WTC11 (cell line): ENCODE measurements at regions not wholly inside any gene's neighbourhood (a gene's known extent, or its start where the extent isn't known, plus 50 kb on each side); places are given as distances from the start of the nearest gene placed in this dataset.

Source experiments
- ATAC-seq: fragments of 200-7000 bp; cut with Tn5 transposase; 2 replicates; pipeline ENCODE4 v1.10.0; 2021; ENCODE audit warnings: mild to moderate bottlenecking, moderate library complexity
- CTCF ChIA-PET: fragments of 300-600 bp; sonication (Branson Sonifier 250); formaldehyde crosslinking; loops from one replicate; lab custom pipeline; 2021; ENCODE audit warnings: antibody characterized with exemption; lab: Charles Lee
- POLR2A ChIA-PET: fragments of 350-600 bp; sonication (Branson Sonifier 250); formaldehyde crosslinking; loops from one replicate; lab custom pipeline; 2021; ENCODE audit warnings: antibody characterized with exemption; lab: Charles Lee
- DNase-seq: peaks from one replicate; pipeline ENCODE4 v3.0.0; 2021; ENCODE audit warnings: low spot score
- H3K27ac Mint-ChIP-seq: 2 replicates; pipeline ENCODE4 v1.8.0; 2021; ENCODE audit warnings: mixed read lengths
- H3K27me3 Mint-ChIP-seq: 2 replicates; pipeline ENCODE4 v1.8.0; 2021; ENCODE audit warnings: low read depth, mild to moderate bottlenecking, moderate library complexity, mixed read lengths
- H3K36me3 Mint-ChIP-seq: 2 replicates; pipeline ENCODE4 v1.8.0; 2021; ENCODE audit warnings: mixed read lengths
- H3K4me1 Mint-ChIP-seq: 2 replicates; pipeline ENCODE4 v1.8.0; 2022; ENCODE audit warnings: mixed read lengths
- H3K4me3 Mint-ChIP-seq: 2 replicates; pipeline ENCODE4 v1.8.0; 2021; ENCODE audit warnings: mild to moderate bottlenecking, moderate library complexity, mixed read lengths
- H3K9me3 Mint-ChIP-seq: 2 replicates; pipeline ENCODE4 v1.8.0; 2021; ENCODE audit warnings: mixed read lengths
- FOXJ3 ChIP-seq: sonication (generic); formaldehyde crosslinking; IDR thresholded peaks from 2 replicates; pipeline ENCODE4 v1.9.0; 2021; ENCODE audit warnings: missing genetic modification reagents, mild to moderate bottlenecking, borderline replicate concordance
- FOXK1 ChIP-seq: sonication (generic); formaldehyde crosslinking; IDR thresholded peaks from 2 replicates; pipeline ENCODE4 v1.8.0; 2022; ENCODE audit warnings: mild to moderate bottlenecking, moderate library complexity, missing genetic modification reagents
- KAT7 ChIP-seq: sonication (generic); formaldehyde crosslinking; IDR thresholded peaks from 2 replicates; pipeline ENCODE4 v1.8.1; 2023; ENCODE audit warnings: missing genetic modification reagents, mild to moderate bottlenecking, borderline replicate concordance
- NR2C2 ChIP-seq: sonication (generic); formaldehyde crosslinking; IDR thresholded peaks from 2 replicates; pipeline ENCODE4 v1.8.0; 2022; ENCODE audit warnings: mild to moderate bottlenecking, missing genetic modification reagents
- NR3C1 ChIP-seq: sonication (generic); formaldehyde crosslinking; conservative IDR thresholded peaks from 2 replicates; pipeline ENCODE4 v1.8.1; 2023; ENCODE audit warnings: low read depth, mild to moderate bottlenecking, missing genetic modification reagents
- OVOL2 ChIP-seq: fragments of 250-450 bp; sonication (Bioruptor Pico); IDR thresholded peaks from 2 replicates; pipeline ENCODE4 v1.9.0; 2021; ENCODE audit warnings: mild to moderate bottlenecking, borderline replicate concordance
- TCF7 ChIP-seq: sonication (generic); formaldehyde crosslinking; IDR thresholded peaks from 2 replicates; pipeline ENCODE4 v1.8.0; 2022; ENCODE audit warnings: mild to moderate bottlenecking, low read depth, missing genetic modification reagents, moderate library complexity
- TEAD4 ChIP-seq: sonication (generic); formaldehyde crosslinking; IDR thresholded peaks from 2 replicates; pipeline ENCODE4 v1.8.0; 2022; ENCODE audit warnings: mild to moderate bottlenecking, missing genetic modification reagents
- TP53 ChIP-seq: sonication (generic); formaldehyde crosslinking; IDR thresholded peaks from 2 replicates; pipeline ENCODE4 v1.8.1; 2023; ENCODE audit warnings: mild to moderate bottlenecking, missing genetic modification reagents
- ZBTB21 ChIP-seq: sonication (generic); formaldehyde crosslinking; IDR thresholded peaks from 2 replicates; pipeline ENCODE4 v1.8.1; 2023; ENCODE audit warnings: mild to moderate bottlenecking, missing genetic modification reagents, borderline replicate concordance
- ZNF317 ChIP-seq: sonication (generic); formaldehyde crosslinking; IDR thresholded peaks from 2 replicates; pipeline ENCODE4 v1.8.1; 2023; ENCODE audit warnings: low read depth, mild to moderate bottlenecking, moderate library complexity, missing genetic modification reagents, borderline replicate concordance
- ZNF423 ChIP-seq: fragments of 250-450 bp; sonication (Bioruptor Pico); IDR thresholded peaks from 2 replicates; pipeline ENCODE4 v2.1.2; 2022; ENCODE audit warnings: mild to moderate bottlenecking, moderate library complexity
- TF ChIP-seq, protein P1 (sequence below): sonication (generic); formaldehyde crosslinking; IDR thresholded peaks from 2 replicates; pipeline ENCODE4 v1.8.1; 2022; ENCODE audit warnings: mild to moderate bottlenecking, missing genetic modification reagents, moderate library complexity, borderline replicate concordance
- TF ChIP-seq, protein P2 (sequence below): sonication (generic); formaldehyde crosslinking; IDR thresholded peaks from 2 replicates; pipeline ENCODE4 v1.8.1; 2023; ENCODE audit warnings: mild to moderate bottlenecking, missing genetic modification reagents
- TF ChIP-seq, protein P3 (sequence below): sonication (generic); formaldehyde crosslinking; IDR thresholded peaks from 2 replicates; pipeline ENCODE4 v1.8.1; 2023; ENCODE audit warnings: mild to moderate bottlenecking, missing genetic modification reagents, moderate library complexity
- TF ChIP-seq, protein P4 (sequence below): fragments of 250-450 bp; sonication (Bioruptor Pico); IDR thresholded peaks from 2 replicates; pipeline ENCODE4 v1.9.0; 2021; ENCODE audit warnings: mild to moderate bottlenecking, borderline replicate concordance
- TF ChIP-seq, protein P5 (sequence below): sonication (generic); formaldehyde crosslinking; IDR thresholded peaks from 2 replicates; pipeline ENCODE4 v1.8.0; 2022; ENCODE audit warnings: mild to moderate bottlenecking, missing genetic modification reagents
- TF ChIP-seq, protein P6 (sequence below): fragments of 250-450 bp; sonication (Bioruptor Pico); IDR thresholded peaks from 2 replicates; pipeline ENCODE4 v1.9.0; 2021; ENCODE audit warnings: moderate library complexity, mild to moderate bottlenecking, inconsistent platforms, borderline replicate concordance

DNA sequence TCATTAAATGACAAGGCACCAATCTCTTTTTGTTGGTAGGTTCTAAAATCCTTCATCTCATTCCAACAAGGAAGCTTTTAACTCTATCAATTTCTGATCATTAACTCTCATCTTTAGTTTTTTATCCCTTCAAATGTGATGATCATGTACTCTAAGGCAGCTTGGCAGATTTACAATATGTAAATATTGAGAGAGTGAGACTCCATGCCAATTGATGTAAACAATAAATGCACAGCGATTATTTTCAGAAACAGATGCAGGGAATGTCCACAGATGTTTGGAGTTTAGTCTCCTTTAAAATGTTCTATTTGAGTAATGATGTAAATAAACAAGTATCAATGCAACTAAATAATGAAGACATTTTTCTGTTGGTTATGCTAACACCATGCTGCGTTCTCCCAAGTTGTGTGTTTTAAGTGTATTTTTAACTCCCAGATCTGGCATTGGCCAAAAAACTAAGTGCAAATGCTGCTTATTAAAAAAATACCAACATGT, 213.8 kb downstream of the AHR start:
- ChIA-PET CTCF (no interaction called here), POLR2A (no interaction called here)
- Mint-ChIP-seq H3K4me1 (no peaks in the 10 kb centered on the region), H3K9me3 (no peaks in the 10 kb centered on the region), H3K27me3 (no peaks in the 10 kb centered on the region), H3K4me3 (no peak overlapping the region), H3K27ac (no peak overlapping the region), H3K36me3 (no peaks in the 10 kb centered on the region)
- TF ChIP-seq, protein P1, sequence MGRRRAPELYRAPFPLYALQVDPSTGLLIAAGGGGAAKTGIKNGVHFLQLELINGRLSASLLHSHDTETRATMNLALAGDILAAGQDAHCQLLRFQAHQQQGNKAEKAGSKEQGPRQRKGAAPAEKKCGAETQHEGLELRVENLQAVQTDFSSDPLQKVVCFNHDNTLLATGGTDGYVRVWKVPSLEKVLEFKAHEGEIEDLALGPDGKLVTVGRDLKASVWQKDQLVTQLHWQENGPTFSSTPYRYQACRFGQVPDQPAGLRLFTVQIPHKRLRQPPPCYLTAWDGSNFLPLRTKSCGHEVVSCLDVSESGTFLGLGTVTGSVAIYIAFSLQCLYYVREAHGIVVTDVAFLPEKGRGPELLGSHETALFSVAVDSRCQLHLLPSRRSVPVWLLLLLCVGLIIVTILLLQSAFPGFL (CRISPR knock-in tag): no peak
- TF ChIP-seq, protein P2, sequence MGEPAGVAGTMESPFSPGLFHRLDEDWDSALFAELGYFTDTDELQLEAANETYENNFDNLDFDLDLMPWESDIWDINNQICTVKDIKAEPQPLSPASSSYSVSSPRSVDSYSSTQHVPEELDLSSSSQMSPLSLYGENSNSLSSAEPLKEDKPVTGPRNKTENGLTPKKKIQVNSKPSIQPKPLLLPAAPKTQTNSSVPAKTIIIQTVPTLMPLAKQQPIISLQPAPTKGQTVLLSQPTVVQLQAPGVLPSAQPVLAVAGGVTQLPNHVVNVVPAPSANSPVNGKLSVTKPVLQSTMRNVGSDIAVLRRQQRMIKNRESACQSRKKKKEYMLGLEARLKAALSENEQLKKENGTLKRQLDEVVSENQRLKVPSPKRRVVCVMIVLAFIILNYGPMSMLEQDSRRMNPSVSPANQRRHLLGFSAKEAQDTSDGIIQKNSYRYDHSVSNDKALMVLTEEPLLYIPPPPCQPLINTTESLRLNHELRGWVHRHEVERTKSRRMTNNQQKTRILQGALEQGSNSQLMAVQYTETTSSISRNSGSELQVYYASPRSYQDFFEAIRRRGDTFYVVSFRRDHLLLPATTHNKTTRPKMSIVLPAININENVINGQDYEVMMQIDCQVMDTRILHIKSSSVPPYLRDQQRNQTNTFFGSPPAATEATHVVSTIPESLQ (CRISPR knock-in tag): no peak
- no peak for TF ChIP-seq ZBTB21
- TF ChIP-seq TP53 (CRISPR knock-in tag): no peak
- no peak for TF ChIP-seq TEAD4
- TF ChIP-seq NR2C2 (CRISPR knock-in tag): no peak
- TF ChIP-seq, protein P3, sequence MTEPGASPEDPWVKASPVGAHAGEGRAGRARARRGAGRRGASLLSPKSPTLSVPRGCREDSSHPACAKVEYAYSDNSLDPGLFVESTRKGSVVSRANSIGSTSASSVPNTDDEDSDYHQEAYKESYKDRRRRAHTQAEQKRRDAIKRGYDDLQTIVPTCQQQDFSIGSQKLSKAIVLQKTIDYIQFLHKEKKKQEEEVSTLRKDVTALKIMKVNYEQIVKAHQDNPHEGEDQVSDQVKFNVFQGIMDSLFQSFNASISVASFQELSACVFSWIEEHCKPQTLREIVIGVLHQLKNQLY (CRISPR knock-in tag): no peak
- no peak for TF ChIP-seq KAT7
- no peak for TF ChIP-seq FOXJ3 (CRISPR knock-in tag)
- TF ChIP-seq NR3C1: no peak
- no peak for TF ChIP-seq OVOL2
- TF ChIP-seq, protein P4, sequence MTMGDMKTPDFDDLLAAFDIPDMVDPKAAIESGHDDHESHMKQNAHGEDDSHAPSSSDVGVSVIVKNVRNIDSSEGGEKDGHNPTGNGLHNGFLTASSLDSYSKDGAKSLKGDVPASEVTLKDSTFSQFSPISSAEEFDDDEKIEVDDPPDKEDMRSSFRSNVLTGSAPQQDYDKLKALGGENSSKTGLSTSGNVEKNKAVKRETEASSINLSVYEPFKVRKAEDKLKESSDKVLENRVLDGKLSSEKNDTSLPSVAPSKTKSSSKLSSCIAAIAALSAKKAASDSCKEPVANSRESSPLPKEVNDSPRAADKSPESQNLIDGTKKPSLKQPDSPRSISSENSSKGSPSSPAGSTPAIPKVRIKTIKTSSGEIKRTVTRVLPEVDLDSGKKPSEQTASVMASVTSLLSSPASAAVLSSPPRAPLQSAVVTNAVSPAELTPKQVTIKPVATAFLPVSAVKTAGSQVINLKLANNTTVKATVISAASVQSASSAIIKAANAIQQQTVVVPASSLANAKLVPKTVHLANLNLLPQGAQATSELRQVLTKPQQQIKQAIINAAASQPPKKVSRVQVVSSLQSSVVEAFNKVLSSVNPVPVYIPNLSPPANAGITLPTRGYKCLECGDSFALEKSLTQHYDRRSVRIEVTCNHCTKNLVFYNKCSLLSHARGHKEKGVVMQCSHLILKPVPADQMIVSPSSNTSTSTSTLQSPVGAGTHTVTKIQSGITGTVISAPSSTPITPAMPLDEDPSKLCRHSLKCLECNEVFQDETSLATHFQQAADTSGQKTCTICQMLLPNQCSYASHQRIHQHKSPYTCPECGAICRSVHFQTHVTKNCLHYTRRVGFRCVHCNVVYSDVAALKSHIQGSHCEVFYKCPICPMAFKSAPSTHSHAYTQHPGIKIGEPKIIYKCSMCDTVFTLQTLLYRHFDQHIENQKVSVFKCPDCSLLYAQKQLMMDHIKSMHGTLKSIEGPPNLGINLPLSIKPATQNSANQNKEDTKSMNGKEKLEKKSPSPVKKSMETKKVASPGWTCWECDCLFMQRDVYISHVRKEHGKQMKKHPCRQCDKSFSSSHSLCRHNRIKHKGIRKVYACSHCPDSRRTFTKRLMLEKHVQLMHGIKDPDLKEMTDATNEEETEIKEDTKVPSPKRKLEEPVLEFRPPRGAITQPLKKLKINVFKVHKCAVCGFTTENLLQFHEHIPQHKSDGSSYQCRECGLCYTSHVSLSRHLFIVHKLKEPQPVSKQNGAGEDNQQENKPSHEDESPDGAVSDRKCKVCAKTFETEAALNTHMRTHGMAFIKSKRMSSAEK (CRISPR knock-in tag): no peak
- TF ChIP-seq, protein P5, sequence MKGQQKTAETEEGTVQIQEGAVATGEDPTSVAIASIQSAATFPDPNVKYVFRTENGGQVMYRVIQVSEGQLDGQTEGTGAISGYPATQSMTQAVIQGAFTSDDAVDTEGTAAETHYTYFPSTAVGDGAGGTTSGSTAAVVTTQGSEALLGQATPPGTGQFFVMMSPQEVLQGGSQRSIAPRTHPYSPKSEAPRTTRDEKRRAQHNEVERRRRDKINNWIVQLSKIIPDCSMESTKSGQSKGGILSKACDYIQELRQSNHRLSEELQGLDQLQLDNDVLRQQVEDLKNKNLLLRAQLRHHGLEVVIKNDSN: no peak
- TF ChIP-seq, protein P6, sequence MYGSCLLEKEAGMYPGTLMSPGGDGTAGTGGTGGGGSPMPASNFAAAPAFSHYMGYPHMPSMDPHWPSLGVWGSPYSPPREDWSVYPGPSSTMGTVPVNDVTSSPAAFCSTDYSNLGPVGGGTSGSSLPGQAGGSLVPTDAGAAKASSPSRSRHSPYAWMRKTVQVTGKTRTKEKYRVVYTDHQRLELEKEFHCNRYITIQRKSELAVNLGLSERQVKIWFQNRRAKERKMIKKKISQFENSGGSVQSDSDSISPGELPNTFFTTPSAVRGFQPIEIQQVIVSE (CRISPR knock-in tag): no peak
- no peak for TF ChIP-seq ZNF423
- no peak for TF ChIP-seq ZNF317 (CRISPR knock-in tag)
- TF ChIP-seq FOXK1 (CRISPR knock-in tag): no peak
- no peak for TF ChIP-seq TCF7
- DNase-seq (no peak), ATAC-seq (no peak)
